Hepatocyte (in vitro differentiated cells): ENCODE measurements at regions not wholly inside any gene's neighbourhood (a gene's known extent, or its start where the extent isn't known, plus 50 kb on each side); places are given as distances from the start of the nearest gene placed in this dataset.

Experiments
- DNase-seq: peaks from one replicate; pipeline ENCODE4 v3.0.0-alpha.2; 2016; ENCODE audit warnings: low spot score
- H2AFZ ChIP-seq: fragments of 200-600 bp; sonication (generic); 2 replicates; pipeline ENCODE4 v1.6.0; 2016; ENCODE audit warnings: antibody characterized with exemption, mild to moderate bottlenecking
- H3K27ac ChIP-seq: fragments of 200-600 bp; sonication (generic); 2 replicates; pipeline ENCODE4 v1.5.1; 2016; ENCODE audit warnings: mild to moderate bottlenecking
- H3K27me3 ChIP-seq: fragments of 200-600 bp; sonication (generic); 2 replicates; pipeline ENCODE4 v1.6.1; 2016
- H3K36me3 ChIP-seq: fragments of 200-600 bp; sonication (generic); replicated peaks from 2 replicates; pipeline ENCODE4 v1.5.1; 2016; ENCODE audit warnings: low read depth; ENCODE audit not compliant: insufficient read depth
- H3K4me1 ChIP-seq: fragments of 200-600 bp; sonication (generic); 2 replicates; pipeline ENCODE4 v1.5.1; 2016; ENCODE audit warnings: mild to moderate bottlenecking, moderate library complexity; ENCODE audit not compliant: insufficient read depth
- H3K4me2 ChIP-seq: fragments of 200-600 bp; sonication (generic); 2 replicates; pipeline ENCODE4 v1.6.0; 2016
- H3K4me3 ChIP-seq: fragments of 200-600 bp; sonication (generic); 2 replicates; pipeline ENCODE4 v1.5.1; 2016; ENCODE audit warnings: mild to moderate bottlenecking
- H3K79me2 ChIP-seq: fragments of 200-600 bp; sonication (generic); 2 replicates; pipeline ENCODE4 v1.6.0; 2017; ENCODE audit warnings: mild to moderate bottlenecking
- H3K9me2 ChIP-seq: fragments of 200-600 bp; sonication (generic); replicated peaks from 2 replicates; pipeline ENCODE4 v1.6.0; 2017; ENCODE audit warnings: mild to moderate bottlenecking; ENCODE audit not compliant: insufficient read depth
- H3K9me3 ChIP-seq: fragments of 200-600 bp; sonication (generic); 2 replicates; pipeline ENCODE4 v1.5.1; 2016; ENCODE audit warnings: low read depth, mild to moderate bottlenecking
- H4K20me1 ChIP-seq: fragments of 200-600 bp; sonication (generic); 2 replicates; pipeline ENCODE4 v1.6.0; 2016; ENCODE audit warnings: mild to moderate bottlenecking; ENCODE audit not compliant: insufficient read depth, poor library complexity, severe bottlenecking
- EZH2 ChIP-seq: fragments of 200-600 bp; sonication (generic); IDR thresholded peaks from 2 replicates; pipeline ENCODE4 v1.6.1; 2016; ENCODE audit warnings: antibody characterized with exemption, mild to moderate bottlenecking, borderline replicate concordance
- EZH2phosphoT487 ChIP-seq: fragments of 200-600 bp; sonication (generic); IDR thresholded peaks from one replicate; pipeline ENCODE4 v1.6.1; 2018; ENCODE audit warnings: antibody characterized with exemption, mild to moderate bottlenecking, low read depth, moderate library complexity; ENCODE audit not compliant: unreplicated experiment, severe bottlenecking
- WGBS: methylation state at CpG from one replicate; pipeline ENCODE4 v1.1.6; 2016; ENCODE audit warnings: low lambda C conversion rate; ENCODE audit errors: missing lambda C conversion rate; 5-methylcytosine and 5-hydroxymethylcytosine counted together
- TF ChIP-seq, protein P1 (sequence below): fragments of 200-600 bp; sonication (generic); IDR thresholded peaks from 2 replicates; pipeline ENCODE4 v1.5.1; 2016; ENCODE audit warnings: antibody characterized with exemption, mild to moderate bottlenecking; ENCODE audit not compliant: poor library complexity

- no peaks in the 10 kb centered on the region for H3K9me2 ChIP-seq
- 81% methylated on average over 5 of the region's 5 CpGs for WGBS
- no peak overlapping the region for H2AFZ ChIP-seq
- H4K20me1 ChIP-seq, result no peaks in the 10 kb centered on the region
- H3K27ac ChIP-seq, result no peak overlapping the region
- H3K4me2 ChIP-seq, result no peak overlapping the region
- no peaks in the 10 kb centered on the region for H3K36me3 ChIP-seq
- TF ChIP-seq EZH2phosphoT487, result no peak
- no peak for TF ChIP-seq EZH2
- TF ChIP-seq, protein P1, sequence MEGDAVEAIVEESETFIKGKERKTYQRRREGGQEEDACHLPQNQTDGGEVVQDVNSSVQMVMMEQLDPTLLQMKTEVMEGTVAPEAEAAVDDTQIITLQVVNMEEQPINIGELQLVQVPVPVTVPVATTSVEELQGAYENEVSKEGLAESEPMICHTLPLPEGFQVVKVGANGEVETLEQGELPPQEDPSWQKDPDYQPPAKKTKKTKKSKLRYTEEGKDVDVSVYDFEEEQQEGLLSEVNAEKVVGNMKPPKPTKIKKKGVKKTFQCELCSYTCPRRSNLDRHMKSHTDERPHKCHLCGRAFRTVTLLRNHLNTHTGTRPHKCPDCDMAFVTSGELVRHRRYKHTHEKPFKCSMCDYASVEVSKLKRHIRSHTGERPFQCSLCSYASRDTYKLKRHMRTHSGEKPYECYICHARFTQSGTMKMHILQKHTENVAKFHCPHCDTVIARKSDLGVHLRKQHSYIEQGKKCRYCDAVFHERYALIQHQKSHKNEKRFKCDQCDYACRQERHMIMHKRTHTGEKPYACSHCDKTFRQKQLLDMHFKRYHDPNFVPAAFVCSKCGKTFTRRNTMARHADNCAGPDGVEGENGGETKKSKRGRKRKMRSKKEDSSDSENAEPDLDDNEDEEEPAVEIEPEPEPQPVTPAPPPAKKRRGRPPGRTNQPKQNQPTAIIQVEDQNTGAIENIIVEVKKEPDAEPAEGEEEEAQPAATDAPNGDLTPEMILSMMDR, result no peak
- H3K4me1 ChIP-seq, result no peaks in the 10 kb centered on the region
- H3K4me3 ChIP-seq, result no peak overlapping the region
- no peaks in the 10 kb centered on the region for H3K27me3 ChIP-seq
- no peaks in the 10 kb centered on the region for H3K9me3 ChIP-seq
- no peak for DNase-seq
- no peaks in the 10 kb centered on the region for H3K79me2 ChIP-seq
These were observed 762.6 kb downstream of the MRPL39 start for GRCh38 chr21:24844671-24845070.

GRCh38 chr21:24840287-24840686, 767.0 kb downstream of the MRPL39 start:
- no peaks in the 10 kb centered on the region for H3K4me1 ChIP-seq
- H3K4me3 ChIP-seq, result no peak overlapping the region
- no peaks in the 10 kb centered on the region for H3K9me3 ChIP-seq
- WGBS, result 89% methylated on average over 30 of the region's 30 CpGs
- no peaks in the 10 kb centered on the region for H3K79me2 ChIP-seq
- H3K27ac ChIP-seq, result no peak overlapping the region
- H2AFZ ChIP-seq, result no peak overlapping the region
- no peaks in the 10 kb centered on the region for H4K20me1 ChIP-seq
- H3K27me3 ChIP-seq, result no peaks in the 10 kb centered on the region
- no peak overlapping the region for H3K4me2 ChIP-seq
- DNase-seq, result no peak
- TF ChIP-seq, protein P1, result no peak
- no peak for TF ChIP-seq EZH2phosphoT487
- no peak for TF ChIP-seq EZH2
- H3K9me2 ChIP-seq, result no peaks in the 10 kb centered on the region
- no peaks in the 10 kb centered on the region for H3K36me3 ChIP-seq

GRCh38 chr21:24832961-24833360, 774.3 kb downstream of the MRPL39 start:
- Histone ChIP-seq H3K79me2 (no peaks in the 10 kb centered on the region), H3K27ac (no peak overlapping the region), H2AFZ (no peak overlapping the region), H3K4me2 (no peak overlapping the region), H4K20me1 (no peaks in the 10 kb centered on the region), H3K4me3 (no peak overlapping the region), H3K4me1 (no peaks in the 10 kb centered on the region), H3K9me3 (no peaks in the 10 kb centered on the region), H3K9me2 (no peaks in the 10 kb centered on the region), H3K27me3 (no peaks in the 10 kb centered on the region), H3K36me3 (no peaks in the 10 kb centered on the region)
- WGBS, result 57% methylated on average over 1 of the region's 1 CpG
- TF ChIP-seq, protein P1, result no peak
- TF ChIP-seq EZH2phosphoT487 (no peak), EZH2 (no peak)
- DNase-seq, result no peak

GRCh38 chr21:24829397-24829796, 777.9 kb downstream of the MRPL39 start:
- no peak overlapping the region for H2AFZ ChIP-seq
- WGBS, result 39% methylated on average over 1 of the region's 1 CpG
- no peaks in the 10 kb centered on the region for H4K20me1 ChIP-seq
- H3K9me3 ChIP-seq, result no peaks in the 10 kb centered on the region
- no peak overlapping the region for H3K4me3 ChIP-seq
- TF ChIP-seq EZH2phosphoT487 (no peak), EZH2 (no peak)
- TF ChIP-seq, protein P1, result no peak
- no peaks in the 10 kb centered on the region for H3K36me3 ChIP-seq
- no peak overlapping the region for H3K27ac ChIP-seq
- H3K9me2 ChIP-seq, result no peaks in the 10 kb centered on the region
- no peak overlapping the region for H3K4me2 ChIP-seq
- DNase-seq, result no peak
- no peaks in the 10 kb centered on the region for H3K79me2 ChIP-seq
- no peaks in the 10 kb centered on the region for H3K4me1 ChIP-seq
- no peaks in the 10 kb centered on the region for H3K27me3 ChIP-seq
